ENCODE measurements at regions not wholly inside any gene's neighbourhood (a gene's known extent, or its start where the extent isn't known, plus 50 kb on each side); places are given as distances from the start of the nearest gene placed in this dataset.

DNA sequence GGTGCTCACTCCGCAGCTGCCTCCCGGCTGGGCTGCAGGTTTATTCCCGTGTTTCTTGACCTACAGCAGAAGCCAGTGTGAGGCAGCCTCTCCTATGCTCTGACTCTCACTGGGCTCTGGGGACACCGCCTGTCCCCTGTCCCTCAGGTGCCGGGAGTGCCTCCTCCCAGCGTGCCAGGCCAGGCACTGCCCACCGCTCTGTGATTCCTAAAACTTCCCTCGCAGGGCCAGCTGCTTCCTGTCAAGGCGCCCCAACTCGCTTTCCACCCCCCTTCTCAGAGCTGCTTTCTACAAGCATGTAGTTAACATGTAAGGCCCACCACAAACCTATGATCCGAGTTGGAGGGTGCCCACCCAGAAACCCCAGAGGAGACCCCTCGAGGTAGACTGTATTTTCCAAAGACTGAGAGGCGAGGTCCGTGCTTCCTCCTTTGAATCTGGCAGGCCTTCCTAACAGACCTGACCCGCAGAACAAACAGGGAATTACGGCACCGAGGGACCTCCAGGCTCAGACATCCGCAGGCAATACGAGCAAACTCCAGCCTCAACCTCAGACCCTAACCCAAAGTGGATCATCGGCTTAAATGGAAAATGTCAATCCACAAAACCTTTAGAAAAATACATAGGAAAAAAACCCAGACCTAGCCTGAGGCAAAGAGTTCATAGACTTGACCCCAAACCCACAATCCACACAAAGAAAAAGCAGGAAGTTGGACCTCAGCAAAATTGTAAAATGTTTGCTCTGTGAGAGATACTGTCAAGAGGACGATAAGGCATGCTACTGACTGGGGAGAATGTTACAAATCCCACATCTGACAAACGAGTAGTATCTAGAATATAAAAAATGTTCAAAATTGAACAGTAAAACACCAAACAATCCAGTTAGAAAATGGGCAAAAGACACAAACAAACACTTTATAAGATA, 121.3 kb upstream of the IQSEC1 start:
- peak; percentile 59 for DNase-seq (ENCODE audit: low read depth)
- H3K4me3 ChIP-seq (ENCODE audit: low read depth, low read length): no peak overlapping the region

DNA sequence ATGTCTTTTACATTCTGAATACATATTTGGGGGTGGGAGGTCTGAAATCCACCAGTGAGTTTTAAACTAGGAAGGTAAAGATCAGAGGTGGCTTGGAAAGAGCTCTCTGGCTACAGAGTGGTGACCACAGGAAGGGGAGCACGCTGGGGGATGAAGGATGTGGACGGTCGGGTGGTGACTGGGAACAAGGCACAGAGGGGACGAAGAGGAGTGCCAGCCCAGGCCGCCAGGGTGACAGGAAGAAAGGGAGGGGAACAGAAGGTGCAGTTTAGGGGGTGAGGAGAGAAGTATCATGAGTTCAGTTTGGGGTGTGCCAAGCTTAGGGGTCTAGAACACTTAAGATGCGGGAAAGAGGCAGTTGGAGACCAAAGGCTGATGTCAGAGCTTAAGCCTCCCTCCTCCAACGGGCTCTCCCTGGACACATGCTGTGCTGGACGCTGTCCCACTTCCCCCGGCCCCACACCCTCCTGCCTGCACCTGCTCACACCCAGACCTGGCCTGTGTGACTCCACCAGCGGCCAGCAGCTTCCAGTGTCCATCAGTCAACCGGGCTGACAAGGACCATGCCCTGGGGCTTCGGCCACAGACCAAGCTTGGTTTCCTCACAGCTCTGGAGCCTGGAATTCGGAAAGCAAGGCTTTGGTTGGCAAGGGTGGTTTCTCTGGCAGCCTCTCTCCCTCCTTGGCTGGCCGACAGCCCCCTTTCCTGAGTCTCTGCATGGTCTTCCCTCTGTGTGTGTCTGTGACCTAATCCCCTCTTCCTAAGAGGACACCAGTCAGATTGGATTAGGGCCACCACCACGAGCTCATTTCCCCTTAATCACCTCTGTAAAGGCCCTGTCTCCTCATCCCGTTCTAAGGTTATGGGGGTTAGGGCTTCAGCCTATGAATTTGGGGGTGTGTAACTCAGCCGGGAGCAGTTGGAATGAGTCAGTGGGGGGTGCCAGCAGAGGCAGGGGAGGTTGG, 120.4 kb upstream of the IQSEC1 start:
- no peak for DNase-seq (ENCODE audit: low read depth)
- H3K4me3 ChIP-seq (ENCODE audit: low read depth, low read length): no peak overlapping the region
- TF ChIP-seq, protein P1, sequence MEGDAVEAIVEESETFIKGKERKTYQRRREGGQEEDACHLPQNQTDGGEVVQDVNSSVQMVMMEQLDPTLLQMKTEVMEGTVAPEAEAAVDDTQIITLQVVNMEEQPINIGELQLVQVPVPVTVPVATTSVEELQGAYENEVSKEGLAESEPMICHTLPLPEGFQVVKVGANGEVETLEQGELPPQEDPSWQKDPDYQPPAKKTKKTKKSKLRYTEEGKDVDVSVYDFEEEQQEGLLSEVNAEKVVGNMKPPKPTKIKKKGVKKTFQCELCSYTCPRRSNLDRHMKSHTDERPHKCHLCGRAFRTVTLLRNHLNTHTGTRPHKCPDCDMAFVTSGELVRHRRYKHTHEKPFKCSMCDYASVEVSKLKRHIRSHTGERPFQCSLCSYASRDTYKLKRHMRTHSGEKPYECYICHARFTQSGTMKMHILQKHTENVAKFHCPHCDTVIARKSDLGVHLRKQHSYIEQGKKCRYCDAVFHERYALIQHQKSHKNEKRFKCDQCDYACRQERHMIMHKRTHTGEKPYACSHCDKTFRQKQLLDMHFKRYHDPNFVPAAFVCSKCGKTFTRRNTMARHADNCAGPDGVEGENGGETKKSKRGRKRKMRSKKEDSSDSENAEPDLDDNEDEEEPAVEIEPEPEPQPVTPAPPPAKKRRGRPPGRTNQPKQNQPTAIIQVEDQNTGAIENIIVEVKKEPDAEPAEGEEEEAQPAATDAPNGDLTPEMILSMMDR (IDR thresholded peaks at IDR 0.05; ENCODE audit: low read depth, low read length): no peak
- TF ChIP-seq, protein P2, sequence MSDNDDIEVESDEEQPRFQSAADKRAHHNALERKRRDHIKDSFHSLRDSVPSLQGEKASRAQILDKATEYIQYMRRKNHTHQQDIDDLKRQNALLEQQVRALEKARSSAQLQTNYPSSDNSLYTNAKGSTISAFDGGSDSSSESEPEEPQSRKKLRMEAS (IDR thresholded peaks at IDR 0.05; ENCODE audit: low read depth, low read length): no peak
- TF ChIP-seq POLR2A (IDR thresholded peaks at IDR 0.05; ENCODE audit: extremely low read depth, insufficient read length): no peak
- no peak for TF ChIP-seq MYC (IDR thresholded peaks at IDR 0.05; ENCODE audit: low read depth, low read length)

More for the DNA sequence above, 121.3 kb upstream of the IQSEC1 start:
- TF ChIP-seq POLR2A (IDR thresholded peaks at IDR 0.05; ENCODE audit: extremely low read depth, insufficient read length) (no peak), MYC (IDR thresholded peaks at IDR 0.05; ENCODE audit: low read depth, low read length) (no peak)
- TF ChIP-seq, protein P2 (IDR thresholded peaks at IDR 0.05; ENCODE audit: low read depth, low read length): no peak
- TF ChIP-seq, protein P1 (IDR thresholded peaks at IDR 0.05; ENCODE audit: low read depth, low read length): no peak

DNA sequence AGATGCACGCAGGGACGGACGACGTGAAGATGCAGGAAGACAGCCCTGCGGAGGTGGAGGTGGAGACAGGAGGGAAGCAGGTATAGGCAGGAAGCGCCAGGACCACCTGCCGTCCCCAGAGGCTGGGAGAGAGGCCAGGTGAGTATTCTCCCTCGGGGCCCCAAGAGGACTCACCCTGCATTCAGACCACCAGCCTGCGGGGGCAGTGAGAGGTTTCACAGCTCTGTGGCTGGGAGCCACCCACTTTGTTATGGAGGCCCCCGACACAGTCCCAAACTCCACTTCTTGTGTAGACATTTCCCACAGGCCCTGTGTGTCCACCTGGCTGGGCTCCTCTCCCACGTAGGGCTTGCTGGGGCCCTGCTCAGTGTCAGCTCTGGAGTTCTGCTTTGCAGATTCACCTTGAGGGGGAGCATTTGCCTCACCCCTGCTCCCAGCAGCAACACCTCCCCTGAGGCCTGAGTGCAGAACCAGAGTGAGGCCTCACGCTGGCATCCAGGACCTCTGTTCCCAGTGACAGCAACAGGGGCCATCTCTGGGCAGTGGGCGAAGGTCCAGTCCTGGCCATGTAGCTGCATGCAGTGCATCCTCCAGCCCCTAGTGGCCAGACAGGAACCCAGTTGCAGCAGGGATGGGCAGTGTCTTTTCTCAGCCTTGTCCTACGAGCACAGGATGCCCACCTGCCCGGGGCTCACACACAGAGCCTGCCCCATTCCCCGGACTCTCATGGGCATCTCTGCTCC, 119.4 kb upstream of the IQSEC1 start:
- no peak overlapping the region for H3K4me3 ChIP-seq (ENCODE audit: low read depth, low read length)
- TF ChIP-seq, protein P1 (IDR thresholded peaks at IDR 0.05; ENCODE audit: low read depth, low read length): peak; percentile 44
- TF ChIP-seq POLR2A (IDR thresholded peaks at IDR 0.05; ENCODE audit: extremely low read depth, insufficient read length) (no peak), MYC (IDR thresholded peaks at IDR 0.05; ENCODE audit: low read depth, low read length) (no peak)
- TF ChIP-seq, protein P2 (IDR thresholded peaks at IDR 0.05; ENCODE audit: low read depth, low read length): no peak
- DNase-seq (ENCODE audit: low read depth): peak; percentile 25

DNA sequence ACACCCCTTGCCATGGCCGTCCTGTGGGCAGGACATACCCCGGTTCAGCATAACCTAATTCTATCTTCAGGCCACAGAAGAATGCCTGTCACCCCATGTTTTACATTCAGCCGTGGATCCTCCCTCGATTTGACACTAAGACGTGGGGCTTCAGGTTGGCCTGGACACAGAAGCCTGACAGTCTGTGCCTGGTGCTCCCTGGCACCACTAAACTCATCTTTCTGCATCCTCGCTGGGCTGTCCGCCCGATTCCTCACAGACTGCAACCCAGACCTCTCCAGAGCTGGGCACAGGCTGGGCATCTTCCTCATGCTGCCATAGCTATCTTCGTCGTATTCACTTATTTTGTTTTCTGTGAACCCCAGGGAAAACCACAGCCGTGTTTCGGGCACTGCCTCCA, 117.8 kb upstream of the IQSEC1 start:
- H3K4me3 ChIP-seq (ENCODE audit: low read depth, low read length): no peak overlapping the region
- no peak for DNase-seq (ENCODE audit: low read depth)
- TF ChIP-seq MYC (IDR thresholded peaks at IDR 0.05; ENCODE audit: low read depth, low read length) (no peak), POLR2A (IDR thresholded peaks at IDR 0.05; ENCODE audit: extremely low read depth, insufficient read length) (no peak)
- TF ChIP-seq, protein P2 (IDR thresholded peaks at IDR 0.05; ENCODE audit: low read depth, low read length): no peak
- TF ChIP-seq, protein P1 (IDR thresholded peaks at IDR 0.05; ENCODE audit: low read depth, low read length): no peak

DNA sequence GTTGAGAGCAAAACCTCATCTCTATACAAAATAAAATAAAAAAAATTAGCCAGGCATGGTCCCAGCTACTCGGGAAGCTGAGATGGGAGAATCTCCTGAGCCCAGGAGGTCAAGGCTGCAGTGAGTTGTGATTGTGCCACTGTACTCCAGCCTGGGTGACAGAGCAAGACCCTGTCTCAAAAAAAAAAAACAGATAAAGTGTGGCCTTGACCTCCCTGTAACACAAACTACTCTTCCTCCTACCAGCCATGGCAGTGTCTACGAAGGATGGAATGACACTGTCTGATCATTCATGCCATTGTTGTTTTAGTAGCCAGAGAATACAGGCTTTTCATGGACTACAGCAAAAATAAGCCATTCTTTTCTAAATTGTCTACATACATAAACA, 117.1 kb upstream of the IQSEC1 start:
- TF ChIP-seq, protein P2 (IDR thresholded peaks at IDR 0.05; ENCODE audit: low read depth, low read length): no peak
- TF ChIP-seq POLR2A (IDR thresholded peaks at IDR 0.05; ENCODE audit: extremely low read depth, insufficient read length): no peak
- no peak for TF ChIP-seq MYC (IDR thresholded peaks at IDR 0.05; ENCODE audit: low read depth, low read length)
- TF ChIP-seq, protein P1 (IDR thresholded peaks at IDR 0.05; ENCODE audit: low read depth, low read length): no peak
- no peak overlapping the region for H3K4me3 ChIP-seq (ENCODE audit: low read depth, low read length)
- no peak for DNase-seq (ENCODE audit: low read depth)

Measured in NB4 (cell line).